ENCODE measurements at regions not wholly inside any gene's neighbourhood (a gene's known extent, or its start where the extent isn't known, plus 50 kb on each side); places are given as distances from the start of the nearest gene placed in this dataset.

- TF ChIP-seq POLR2AphosphoS5 (IDR thresholded peaks at IDR 0.05) = no peak
- Histone ChIP-seq H3K27ac (ENCODE audit: low read length) (no peak overlapping the region), H3K79me2 (replicated peaks; ENCODE audit: insufficient read depth, low read length) (no peaks in the 10 kb centered on the region), H3F3A (ENCODE audit: insufficient read depth, low read length, poor library complexity, severe bottlenecking) (no peaks in the 10 kb centered on the region), H3K4me3 (ENCODE audit: low read length) (no peak overlapping the region), H3K4me2 (ENCODE audit: low read length) (no peak overlapping the region), H3K9me2 (ENCODE audit: insufficient read depth, low read length) (no peaks in the 10 kb centered on the region), H3K9ac (ENCODE audit: low read length) (no peak overlapping the region), H4K20me1 (ENCODE audit: insufficient read depth) (no peaks in the 10 kb centered on the region), H3K27me3 (ENCODE audit: insufficient read depth, low read depth, low read length) (no peaks in the 10 kb centered on the region), H2AFZ (ENCODE audit: low read depth, low read length) (no peak overlapping the region), H3K9me3 (ENCODE audit: low read length) (no peaks in the 10 kb centered on the region), H3K36me3 (ENCODE audit: insufficient read depth, low read length) (no peaks in the 10 kb centered on the region)
Measured at GRCh38 chr2:107094450-107094986, 208.6 kb upstream of the ST6GAL2 start.

- no peak overlapping the region for H3K4me3 ChIP-seq (ENCODE audit: low read length)
- no peaks in the 10 kb centered on the region for H3K79me2 ChIP-seq (replicated peaks; ENCODE audit: insufficient read depth, low read length)
- H4K20me1 ChIP-seq (ENCODE audit: insufficient read depth) = no peaks in the 10 kb centered on the region
- H3K4me2 ChIP-seq (ENCODE audit: low read length) = no peak overlapping the region
- no peaks in the 10 kb centered on the region for H3K36me3 ChIP-seq (ENCODE audit: insufficient read depth, low read length)
- no peak overlapping the region for H3K9ac ChIP-seq (ENCODE audit: low read length)
- no peaks in the 10 kb centered on the region for H3K9me3 ChIP-seq (ENCODE audit: low read length)
- H3K9me2 ChIP-seq (ENCODE audit: insufficient read depth, low read length) = no peaks in the 10 kb centered on the region
- no peak overlapping the region for H3K27ac ChIP-seq (ENCODE audit: low read length)
- no peak for TF ChIP-seq EZH2 (IDR thresholded peaks at IDR 0.05; ENCODE audit: borderline replicate concordance, insufficient read depth, low read length, poor library complexity, severe bottlenecking)
- no peak for TF ChIP-seq SMC3 (conservative IDR thresholded peaks at IDR 0.05; ENCODE audit: poor library complexity)
- TF ChIP-seq CTCF (IDR thresholded peaks at IDR 0.05; ENCODE audit: poor library complexity, severe bottlenecking) = no peak
- TF ChIP-seq TAF1 (IDR thresholded peaks at IDR 0.05; ENCODE audit: low read depth) = no peak
- no peak for TF ChIP-seq EP300 (conservative IDR thresholded peaks at IDR 0.05; ENCODE audit: poor library complexity, severe bottlenecking)
- no peak for TF ChIP-seq MXI1 (conservative IDR thresholded peaks at IDR 0.05; ENCODE audit: poor library complexity, severe bottlenecking)
- TF ChIP-seq REST (IDR thresholded peaks at IDR 0.05; ENCODE audit: borderline replicate concordance) = no peak
- no peak for TF ChIP-seq POLR2AphosphoS5 (IDR thresholded peaks at IDR 0.05)
- no peak for TF ChIP-seq RAD21 (conservative IDR thresholded peaks at IDR 0.05)
- no peaks in the 10 kb centered on the region for H3F3A ChIP-seq (ENCODE audit: insufficient read depth, low read length, poor library complexity, severe bottlenecking)
- H3K27me3 ChIP-seq (ENCODE audit: insufficient read depth, low read depth, low read length) = no peaks in the 10 kb centered on the region
- H2AFZ ChIP-seq (ENCODE audit: low read depth, low read length) = no peak overlapping the region
Measured at GRCh38 chr2:107102176-107102575, 216.2 kb upstream of the ST6GAL2 start.

GRCh38 chr2:107107351-107107750 lies 221.4 kb upstream of the ST6GAL2 start:
- Histone ChIP-seq H4K20me1 (ENCODE audit: insufficient read depth) (no peaks in the 10 kb centered on the region), H3F3A (ENCODE audit: insufficient read depth, low read length, poor library complexity, severe bottlenecking) (no peaks in the 10 kb centered on the region), H3K36me3 (ENCODE audit: insufficient read depth, low read length) (no peaks in the 10 kb centered on the region), H3K27ac (ENCODE audit: low read length) (no peak overlapping the region), H3K4me3 (ENCODE audit: low read length) (no peak overlapping the region), H3K79me2 (replicated peaks; ENCODE audit: insufficient read depth, low read length) (no peaks in the 10 kb centered on the region), H3K27me3 (ENCODE audit: insufficient read depth, low read depth, low read length) (no peaks in the 10 kb centered on the region), H3K9ac (ENCODE audit: low read length) (no peak overlapping the region), H3K9me2 (ENCODE audit: insufficient read depth, low read length) (no peaks in the 10 kb centered on the region), H2AFZ (ENCODE audit: low read depth, low read length) (no peak overlapping the region), H3K9me3 (ENCODE audit: low read length) (no peaks in the 10 kb centered on the region), H3K4me2 (ENCODE audit: low read length) (no peak overlapping the region)
- TF ChIP-seq TAF1 (IDR thresholded peaks at IDR 0.05; ENCODE audit: low read depth) = no peak
- TF ChIP-seq EZH2 (IDR thresholded peaks at IDR 0.05; ENCODE audit: borderline replicate concordance, insufficient read depth, low read length, poor library complexity, severe bottlenecking) = no peak
- no peak for TF ChIP-seq CTCF (IDR thresholded peaks at IDR 0.05; ENCODE audit: poor library complexity, severe bottlenecking)
- TF ChIP-seq MXI1 (conservative IDR thresholded peaks at IDR 0.05; ENCODE audit: poor library complexity, severe bottlenecking) = no peak
- no peak for TF ChIP-seq REST (IDR thresholded peaks at IDR 0.05; ENCODE audit: borderline replicate concordance)
- no peak for TF ChIP-seq SMC3 (conservative IDR thresholded peaks at IDR 0.05; ENCODE audit: poor library complexity)
- TF ChIP-seq EP300 (conservative IDR thresholded peaks at IDR 0.05; ENCODE audit: poor library complexity, severe bottlenecking) = no peak
- TF ChIP-seq RAD21 (conservative IDR thresholded peaks at IDR 0.05) = no peak
